Body of pancreas (tissue), 4 donors: ENCODE measurements at regions not wholly inside any gene's neighbourhood (a gene's known extent, or its start where the extent isn't known, plus 50 kb on each side); places are given as distances from the start of the nearest gene placed in this dataset.

Source experiments
- CTCF ChIP-seq, 7 experiments: fragments of 450-650 bp in 4 of 7; fragments of 200-600 bp in 3 of 7; sonication (generic) in 3 of 7; IDR thresholded peaks; one replicate each; pipeline ENCODE4 v1.5.1; 2016 to 2019; ENCODE audit warnings: antibody characterized with exemption in 7 of 7
- POLR2A ChIP-seq, 3 donors: fragments of 450-650 bp; IDR thresholded peaks; one replicate each; pipeline ENCODE4 v1.6.1; 2016; ENCODE audit warnings: antibody characterized with exemption in 3 of 3, mild to moderate bottlenecking in 2 of 3

- TF ChIP-seq CTCF (IDR thresholded peaks at IDR 0.05) (no peak), POLR2A (IDR thresholded peaks at IDR 0.05) (no peak)
These were observed 151.1 kb upstream of the TAS2R1 start for GRCh38 chr5:9781275-9781674.
